Stimulated activated CD4-positive, alpha-beta T cell treated with anti-CD3 and anti-CD28 coated beads, Interleukin-1b, Interleukin-23, amount 100 ng/mL, for 4 hours (primary cell): ENCODE measurements at regions not wholly inside any gene's neighbourhood (a gene's known extent, or its start where the extent isn't known, plus 50 kb on each side); places are given as distances from the start of the nearest gene placed in this dataset.

ENCODE experiments used
- DNase-seq, 2 donors: peaks; one replicate each; pipeline ENCODE4 v3.0.0-alpha.2; 2020; ENCODE audit warnings: low read depth in 2 of 2

DNA sequence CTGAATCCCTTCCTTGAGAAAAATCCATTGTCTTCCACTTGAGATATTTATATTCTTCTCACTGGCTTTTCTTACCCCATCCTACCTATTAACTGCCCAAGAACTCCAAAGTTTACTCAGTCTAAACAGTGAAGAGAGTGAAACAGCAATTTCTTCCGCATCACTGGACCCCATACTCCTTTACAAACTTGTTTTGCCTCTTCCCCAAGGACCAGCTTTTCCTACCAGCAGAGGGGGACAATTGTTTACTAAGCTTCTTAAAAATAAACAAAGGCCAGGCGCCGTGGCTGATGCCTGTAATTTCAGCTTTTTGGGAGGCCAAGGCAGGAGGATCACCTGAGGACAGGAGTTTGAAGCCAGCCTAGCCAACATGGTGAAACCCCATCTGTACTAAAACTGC lies 52.0 kb downstream of the LRATD1 start:
- no peak for DNase-seq

GRCh38 chr2:14690926-14691325 lies 58.4 kb downstream of the LRATD1 start:
- no peak for DNase-seq

DNA sequence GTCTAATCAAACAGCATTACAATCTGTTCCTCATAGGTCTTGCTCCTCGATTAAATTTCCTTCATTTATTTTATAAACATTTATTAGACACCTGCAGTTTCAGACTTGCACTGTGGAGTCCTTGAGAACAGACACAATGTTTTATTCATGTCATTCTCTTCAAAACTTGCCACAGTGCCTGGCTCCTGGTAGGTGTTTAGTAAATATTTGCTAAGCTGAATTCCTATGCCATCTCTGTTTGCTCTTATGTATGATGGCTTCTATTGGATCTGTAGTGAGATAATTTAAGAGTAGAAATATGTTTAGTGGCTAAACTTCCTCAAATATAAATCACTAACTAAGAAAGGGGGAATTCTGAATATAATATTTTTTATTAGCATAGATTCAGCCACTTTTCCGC lies 61.4 kb downstream of the LRATD1 start:
- DNase-seq: no peak

DNA sequence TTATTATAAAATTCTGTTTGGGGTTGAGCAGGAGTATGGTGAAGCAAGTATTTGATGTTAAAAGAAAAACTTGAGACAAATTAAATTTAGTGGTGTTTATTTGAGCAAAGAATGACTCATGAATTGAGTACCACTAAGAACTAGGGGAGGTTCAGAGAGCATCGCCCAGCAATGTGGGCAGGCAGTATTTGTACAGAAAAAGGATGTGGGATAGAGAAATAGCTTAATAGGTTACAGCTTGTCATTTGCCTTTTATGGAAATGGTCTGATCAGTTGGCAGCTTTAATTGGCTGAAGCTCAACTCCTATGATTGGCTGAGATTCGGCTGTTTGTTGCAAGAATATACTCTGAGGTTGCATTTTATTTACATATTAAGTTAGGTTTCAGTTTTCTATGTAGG lies 68.2 kb downstream of the LRATD1 start:
- DNase-seq: no peak

DNA sequence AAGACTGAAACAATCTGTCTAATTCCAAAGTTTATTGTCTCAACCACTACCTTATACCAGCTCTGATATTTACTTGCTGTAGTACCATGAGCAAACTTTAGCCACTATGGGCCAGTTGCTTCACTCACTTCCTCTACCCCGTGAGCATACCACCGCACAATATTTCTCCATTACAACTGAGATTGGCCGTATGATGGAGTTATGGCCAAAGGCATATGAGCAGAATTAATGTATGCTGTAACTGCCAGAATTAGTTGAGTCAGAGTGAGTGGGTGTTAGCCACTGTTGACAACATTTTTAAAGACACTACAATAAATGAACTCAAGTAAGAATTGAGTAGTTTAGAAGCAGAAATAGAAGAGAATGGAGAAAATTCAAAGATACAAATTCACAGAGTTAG lies 69.7 kb downstream of the LRATD1 start:
- DNase-seq: no peak

DNA sequence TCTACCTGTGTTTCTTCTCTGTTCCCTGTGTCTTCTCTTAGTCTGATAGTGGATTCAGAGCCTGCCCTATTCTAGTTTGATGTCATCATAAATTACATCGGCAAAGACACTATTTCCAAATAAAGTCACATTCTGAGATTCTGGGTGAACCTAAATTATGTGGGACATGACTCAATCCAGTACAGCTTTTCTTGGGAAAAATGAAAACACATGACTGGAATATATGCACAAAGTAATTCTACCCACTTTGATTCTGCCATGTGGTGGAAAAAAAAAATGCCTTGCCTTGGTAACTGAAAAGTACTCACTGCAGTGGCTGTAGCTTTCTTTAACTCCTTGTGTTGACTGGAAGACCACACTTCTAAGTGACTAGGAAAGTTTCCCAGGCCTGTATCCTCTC lies 73.7 kb downstream of the LRATD1 start:
- no peak for DNase-seq

- DNase-seq: no peak
These were observed 79.6 kb downstream of the LRATD1 start for GRCh38 chr2:14712111-14712510.

GRCh38 chr2:14713248-14713647 lies 80.7 kb downstream of the LRATD1 start:
- DNase-seq: no peak

DNA sequence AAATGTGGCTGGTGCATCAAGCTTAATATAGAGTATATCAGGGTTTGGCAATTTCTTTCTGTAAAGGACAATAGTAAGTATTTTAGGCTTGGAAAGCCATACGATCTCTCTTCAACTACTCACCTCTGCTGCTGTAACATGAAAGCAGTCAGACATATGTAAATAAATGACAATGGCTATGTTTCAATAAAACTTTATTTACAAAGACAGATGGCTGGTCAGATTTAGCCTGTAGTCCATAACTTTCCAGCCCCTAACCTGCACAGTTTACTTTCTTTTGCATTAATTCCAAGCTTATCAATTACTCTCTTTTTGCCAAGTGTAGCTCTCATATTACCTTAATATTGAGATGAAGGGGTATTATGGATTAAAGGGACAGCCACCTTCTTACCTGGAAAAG lies 83.1 kb downstream of the LRATD1 start:
- DNase-seq: no peak

DNA sequence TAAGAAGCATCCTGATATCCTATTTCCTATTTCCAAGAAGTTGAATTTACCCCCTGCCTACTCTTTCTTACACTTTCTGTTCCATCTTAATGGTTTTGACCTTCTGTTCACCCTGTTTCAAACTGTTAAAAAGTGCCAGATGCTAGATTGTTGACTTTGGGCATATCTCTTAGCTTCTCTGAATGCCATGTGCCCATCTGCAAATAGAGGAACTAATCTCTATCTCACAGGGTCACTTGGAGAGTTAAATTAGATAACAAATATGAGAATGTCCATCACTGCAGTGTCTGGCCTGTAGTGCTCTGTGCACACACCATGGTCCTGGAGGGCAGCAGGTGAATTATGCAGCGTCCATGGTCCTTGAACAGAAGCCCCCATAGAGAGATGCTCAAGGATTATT lies 83.8 kb downstream of the LRATD1 start:
- DNase-seq: no peak

DNA sequence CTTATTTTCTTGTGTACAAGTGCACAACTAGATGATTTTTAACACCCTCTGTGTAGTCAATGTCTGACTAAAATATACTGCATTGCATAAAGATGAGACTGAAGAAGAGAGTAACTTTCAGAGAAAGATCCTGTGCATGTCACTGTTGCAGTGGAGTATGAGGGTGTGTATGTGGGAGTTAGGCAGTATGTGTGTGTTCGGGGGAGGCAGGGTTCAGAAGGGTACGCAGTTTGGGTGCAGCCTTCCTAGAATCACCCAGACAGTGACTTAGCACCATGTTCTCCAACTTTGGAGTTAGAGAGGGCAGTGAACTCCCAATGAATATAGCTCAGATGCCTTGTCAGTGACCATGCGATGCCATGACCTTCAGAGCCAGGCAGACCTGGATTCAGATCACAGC lies 84.6 kb downstream of the LRATD1 start:
- DNase-seq: no peak

DNA sequence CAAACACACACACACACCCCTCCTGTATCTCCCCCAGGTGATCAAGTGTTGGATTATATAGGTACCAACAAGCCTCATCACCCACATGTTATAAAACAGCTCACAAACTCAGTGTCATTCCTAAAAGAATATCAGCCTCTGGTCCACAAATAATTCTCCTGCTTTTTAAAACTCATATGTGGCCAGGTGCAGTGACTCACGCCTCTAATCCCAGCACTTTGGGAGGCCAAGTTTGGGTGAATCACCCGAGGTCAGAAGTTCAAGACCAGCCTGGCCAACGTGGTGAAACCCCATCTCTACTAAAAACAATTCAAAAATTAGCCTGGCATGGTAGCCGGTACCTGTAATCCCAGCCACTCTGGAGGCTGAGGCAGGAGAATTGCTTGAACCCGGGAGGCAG lies 87.8 kb downstream of the LRATD1 start:
- DNase-seq: no peak

- no peak for DNase-seq
These were observed 88.2 kb downstream of the LRATD1 start for GRCh38 chr2:14720739-14721138.

DNA sequence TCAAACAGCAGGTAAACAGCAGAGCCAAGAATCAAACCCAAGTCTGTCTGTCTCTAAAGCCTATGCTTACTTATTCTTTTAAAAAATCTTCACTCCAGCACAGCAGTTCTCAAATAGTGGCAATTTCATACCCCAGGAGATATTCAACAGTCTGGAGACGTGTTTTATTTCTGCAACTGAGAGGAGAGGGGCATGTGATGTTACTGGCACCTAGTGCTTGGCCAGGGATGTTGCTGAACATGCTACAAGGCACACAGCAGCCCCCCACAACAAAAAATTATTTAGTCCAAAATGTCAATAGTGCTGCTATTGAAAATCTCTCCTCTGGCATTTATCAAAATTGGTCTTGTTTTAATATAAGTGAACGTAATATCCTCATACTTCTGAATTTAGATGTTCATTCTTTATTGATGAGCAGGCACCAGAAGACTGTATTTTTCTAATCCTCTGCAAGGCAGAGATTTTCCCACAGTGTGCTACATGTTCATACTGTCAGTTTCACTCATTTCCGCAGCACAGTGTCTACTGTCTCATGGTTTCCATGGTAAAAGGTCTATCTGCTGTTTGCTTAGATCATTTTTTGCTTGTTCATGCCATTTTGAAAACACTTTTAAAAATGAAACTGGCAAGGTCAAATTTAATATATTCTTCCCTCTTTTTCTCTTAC lies 90.5 kb downstream of the LRATD1 start:
- no peak for DNase-seq

DNA sequence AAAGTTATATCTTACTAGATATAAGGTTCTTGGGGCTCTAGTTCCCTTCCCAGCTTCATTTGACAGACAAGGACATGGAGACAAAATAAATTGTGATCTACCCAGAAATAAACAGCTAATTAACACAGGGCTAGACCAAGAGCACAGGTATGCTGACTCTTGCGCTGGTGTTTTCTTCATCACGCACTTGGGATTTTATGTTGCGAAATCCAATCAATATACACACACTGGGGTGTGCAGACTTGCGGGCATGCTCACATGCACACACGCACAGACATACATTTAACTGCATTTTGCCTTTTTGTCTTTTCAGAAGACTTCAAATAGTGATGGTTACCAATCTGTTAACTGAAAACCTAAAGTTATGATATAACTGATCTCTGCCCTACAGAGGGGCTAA lies 91.2 kb downstream of the LRATD1 start:
- DNase-seq: no peak

- DNase-seq: no peak
These were observed 103.2 kb downstream of the LRATD1 start for GRCh38 chr2:14735696-14736095.

GRCh38 chr2:14737201-14737600 lies 104.7 kb downstream of the LRATD1 start:
- no peak for DNase-seq

GRCh38 chr2:14743861-14744260 lies 111.3 kb downstream of the LRATD1 start:
- DNase-seq: no peak

DNA sequence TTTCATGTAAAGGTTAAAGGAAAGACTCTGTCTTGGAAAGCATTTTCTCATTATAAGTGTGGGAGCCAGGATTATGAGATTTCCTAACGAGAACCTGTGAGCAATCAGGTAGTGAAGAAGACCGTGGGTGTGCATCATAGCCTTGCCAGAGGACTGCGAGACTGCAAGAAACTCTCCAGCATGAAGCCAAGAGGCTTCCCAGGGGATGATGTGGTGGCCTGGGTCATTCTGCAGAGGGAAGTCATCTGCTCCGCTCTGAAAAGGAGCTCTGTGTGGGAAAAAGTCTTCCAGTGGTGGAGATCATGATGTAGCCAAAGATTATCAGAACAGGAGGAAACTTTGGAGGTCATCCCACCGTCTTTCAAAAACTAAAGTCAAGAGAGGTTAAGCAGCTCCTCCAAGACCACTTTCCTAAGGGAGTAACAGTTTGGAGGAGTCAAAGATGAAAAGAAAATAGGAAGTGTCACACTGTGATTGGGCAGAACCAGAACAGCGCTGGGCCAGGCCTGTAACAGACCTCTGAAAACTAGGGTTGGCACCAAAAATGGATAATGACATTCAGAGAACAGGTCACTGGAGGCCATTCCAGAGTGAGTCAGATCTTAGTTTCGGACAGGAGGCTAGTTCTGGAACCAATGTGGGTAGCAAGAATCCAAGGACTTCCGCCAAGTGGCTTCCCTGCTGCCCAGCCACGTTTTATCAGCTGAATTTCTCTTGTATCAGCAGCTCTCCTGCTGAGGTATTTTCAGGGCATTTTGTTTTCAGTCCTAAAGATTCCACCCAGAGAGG lies 113.0 kb downstream of the LRATD1 start:
- DNase-seq: no peak

DNA sequence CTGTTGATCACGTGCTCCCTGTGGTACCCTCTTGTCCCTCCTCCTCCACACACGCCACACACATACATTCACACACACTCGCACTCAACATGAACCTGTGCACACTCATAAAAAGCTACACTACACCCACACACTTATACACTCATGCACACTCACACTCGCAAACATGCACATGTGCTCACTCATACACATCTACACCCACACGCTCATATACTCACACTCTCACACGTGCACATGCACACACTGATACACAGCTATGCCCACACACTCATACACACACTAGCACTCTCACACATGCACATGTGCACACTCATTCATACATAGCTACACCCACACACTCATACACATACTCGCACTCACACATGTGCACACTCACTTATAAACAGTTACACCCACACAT lies 113.6 kb downstream of the LRATD1 start:
- DNase-seq: no peak

GRCh38 chr2:14747447-14747846 lies 114.9 kb downstream of the LRATD1 start:
- no peak for DNase-seq

GRCh38 chr2:14749884-14750283 lies 117.4 kb downstream of the LRATD1 start:
- DNase-seq: no peak

GRCh38 chr2:14750433-14750832 lies 117.9 kb downstream of the LRATD1 start:
- DNase-seq: no peak

DNA sequence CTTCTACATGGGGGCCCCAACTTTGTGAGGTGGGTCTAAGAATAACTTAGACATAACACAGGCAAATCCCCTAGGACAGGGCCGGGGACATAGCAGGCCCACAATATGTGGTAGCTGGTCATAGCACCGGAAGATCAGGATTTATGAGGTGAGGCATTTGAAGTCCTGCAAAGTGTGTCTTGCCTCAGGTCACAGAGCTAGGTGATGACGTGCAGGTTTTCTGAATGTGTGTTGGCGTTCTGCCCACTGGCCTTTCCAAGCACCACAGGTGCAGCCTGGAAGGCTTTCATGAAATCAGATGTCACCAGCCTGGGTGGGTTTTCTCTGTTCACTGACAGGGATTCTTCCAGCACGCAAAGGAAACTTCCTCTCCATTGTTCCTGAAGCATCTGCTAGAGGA lies 119.1 kb downstream of the LRATD1 start:
- no peak for DNase-seq
